ENCODE measurements at regions not wholly inside any gene's neighbourhood (a gene's known extent, or its start where the extent isn't known, plus 50 kb on each side); places are given as distances from the start of the nearest gene placed in this dataset.

DNA sequence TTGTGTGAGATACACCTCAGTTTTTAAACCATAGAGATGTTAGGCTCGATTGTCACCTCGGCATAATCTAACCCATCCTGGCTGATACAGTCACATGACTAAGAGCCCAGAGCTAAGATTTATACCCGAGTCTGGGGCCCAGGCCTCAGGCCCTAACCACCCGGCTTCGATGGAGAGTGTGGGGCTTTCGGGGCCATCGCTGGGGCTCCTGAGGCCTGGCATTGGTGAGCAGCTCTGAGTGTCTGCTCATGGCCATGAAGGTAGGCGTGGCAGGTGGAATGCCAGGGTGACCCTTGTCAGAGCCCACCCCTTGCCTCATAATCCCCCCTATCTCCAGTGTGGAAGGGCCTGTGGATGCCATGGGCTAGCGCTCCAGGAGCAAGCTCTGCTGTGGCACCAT is 164.3 kb downstream of the BMP7 start:
- Mint-ChIP-seq H3K27ac (no peak overlapping the region), H3K9me3 (peaks cover 10% of the 10 kb centered on the region; the same call in 1 of the 2 replicates), H3K27me3 (ENCODE audit: insufficient read depth) (peaks cover 26% of the 10 kb centered on the region), H3K4me3 (no peak overlapping the region), H3K36me3 (ENCODE audit: low read depth) (no peaks in the 10 kb centered on the region), H3K4me1 (ENCODE audit: low read depth) (no peaks in the 10 kb centered on the region)
- no peak for DNase-seq
- TF ChIP-seq, protein P1, sequence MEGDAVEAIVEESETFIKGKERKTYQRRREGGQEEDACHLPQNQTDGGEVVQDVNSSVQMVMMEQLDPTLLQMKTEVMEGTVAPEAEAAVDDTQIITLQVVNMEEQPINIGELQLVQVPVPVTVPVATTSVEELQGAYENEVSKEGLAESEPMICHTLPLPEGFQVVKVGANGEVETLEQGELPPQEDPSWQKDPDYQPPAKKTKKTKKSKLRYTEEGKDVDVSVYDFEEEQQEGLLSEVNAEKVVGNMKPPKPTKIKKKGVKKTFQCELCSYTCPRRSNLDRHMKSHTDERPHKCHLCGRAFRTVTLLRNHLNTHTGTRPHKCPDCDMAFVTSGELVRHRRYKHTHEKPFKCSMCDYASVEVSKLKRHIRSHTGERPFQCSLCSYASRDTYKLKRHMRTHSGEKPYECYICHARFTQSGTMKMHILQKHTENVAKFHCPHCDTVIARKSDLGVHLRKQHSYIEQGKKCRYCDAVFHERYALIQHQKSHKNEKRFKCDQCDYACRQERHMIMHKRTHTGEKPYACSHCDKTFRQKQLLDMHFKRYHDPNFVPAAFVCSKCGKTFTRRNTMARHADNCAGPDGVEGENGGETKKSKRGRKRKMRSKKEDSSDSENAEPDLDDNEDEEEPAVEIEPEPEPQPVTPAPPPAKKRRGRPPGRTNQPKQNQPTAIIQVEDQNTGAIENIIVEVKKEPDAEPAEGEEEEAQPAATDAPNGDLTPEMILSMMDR (IDR thresholded peaks at IDR 0.05) = no peak

DNA sequence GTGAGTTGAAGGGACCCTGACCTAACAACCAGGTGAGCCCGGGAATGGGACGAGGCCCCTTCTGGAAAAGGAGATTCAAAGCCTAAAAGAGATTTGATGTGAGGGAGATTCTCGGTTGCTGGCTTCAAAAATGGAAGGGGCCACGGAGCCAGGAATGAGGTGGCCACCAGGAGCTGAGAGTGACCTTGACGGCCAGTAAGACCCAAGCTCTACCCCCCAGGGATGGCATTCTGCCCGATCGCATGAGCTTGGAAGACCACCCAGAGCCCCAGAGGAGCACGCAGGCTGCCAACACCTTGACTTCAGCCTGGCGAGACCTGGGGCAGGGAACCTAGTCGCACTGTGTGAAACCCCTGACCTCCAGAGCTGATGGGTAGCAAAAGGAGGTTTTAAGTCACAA is 163.9 kb downstream of the BMP7 start:
- TF ChIP-seq, protein P1 (IDR thresholded peaks at IDR 0.05) = no peak
- H3K9me3 Mint-ChIP-seq = peaks cover 10% of the 10 kb centered on the region; the same call in 1 of the 2 replicates
- no peak for DNase-seq
- H3K36me3 Mint-ChIP-seq (ENCODE audit: low read depth) = no peaks in the 10 kb centered on the region
- no peak overlapping the region for H3K4me3 Mint-ChIP-seq
- H3K27me3 Mint-ChIP-seq (ENCODE audit: insufficient read depth) = peaks cover 25% of the 10 kb centered on the region
- H3K4me1 Mint-ChIP-seq (ENCODE audit: low read depth) = no peaks in the 10 kb centered on the region
- H3K27ac Mint-ChIP-seq = no peak overlapping the region

DNA sequence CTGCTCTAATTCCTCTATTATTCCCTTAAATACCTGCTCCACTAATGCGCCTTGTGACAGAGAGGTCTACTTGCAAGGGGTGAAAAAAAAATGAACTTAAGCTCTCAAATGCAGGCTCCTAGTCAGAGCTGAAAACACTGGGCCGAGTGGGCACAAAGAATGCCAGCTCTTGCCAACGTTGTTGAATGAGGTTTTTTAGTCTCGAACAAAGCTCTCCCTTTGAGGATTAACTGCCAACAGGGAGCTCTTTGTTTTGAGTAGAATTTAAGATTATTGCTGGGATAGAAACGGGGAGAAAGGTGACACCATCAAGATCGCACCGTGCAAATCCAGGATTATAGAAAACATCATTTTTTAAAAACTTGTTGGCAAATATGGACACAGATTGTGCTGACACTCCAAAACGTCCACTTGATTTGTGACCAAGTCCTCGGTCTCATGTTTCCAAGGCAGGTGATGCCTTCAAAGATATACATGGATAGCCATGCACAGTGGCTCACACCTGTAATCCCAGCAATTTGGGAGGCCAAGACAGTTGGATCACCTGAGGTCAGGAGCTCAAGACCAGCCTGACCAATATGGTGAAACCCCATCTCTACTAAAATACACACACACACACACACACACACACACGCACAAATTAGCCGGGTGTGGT is 163.2 kb downstream of the BMP7 start:
- no peaks in the 10 kb centered on the region for H3K36me3 Mint-ChIP-seq (ENCODE audit: low read depth)
- TF ChIP-seq, protein P1 (IDR thresholded peaks at IDR 0.05) = no peak
- no peak for DNase-seq
- no peaks in the 10 kb centered on the region for H3K4me1 Mint-ChIP-seq (ENCODE audit: low read depth)
- peaks cover 23% of the 10 kb centered on the region for H3K27me3 Mint-ChIP-seq (ENCODE audit: insufficient read depth)
- no peak overlapping the region for H3K4me3 Mint-ChIP-seq
- H3K9me3 Mint-ChIP-seq = peaks cover 10% of the 10 kb centered on the region; the same call in 1 of the 2 replicates
- H3K27ac Mint-ChIP-seq = no peak overlapping the region

DNA sequence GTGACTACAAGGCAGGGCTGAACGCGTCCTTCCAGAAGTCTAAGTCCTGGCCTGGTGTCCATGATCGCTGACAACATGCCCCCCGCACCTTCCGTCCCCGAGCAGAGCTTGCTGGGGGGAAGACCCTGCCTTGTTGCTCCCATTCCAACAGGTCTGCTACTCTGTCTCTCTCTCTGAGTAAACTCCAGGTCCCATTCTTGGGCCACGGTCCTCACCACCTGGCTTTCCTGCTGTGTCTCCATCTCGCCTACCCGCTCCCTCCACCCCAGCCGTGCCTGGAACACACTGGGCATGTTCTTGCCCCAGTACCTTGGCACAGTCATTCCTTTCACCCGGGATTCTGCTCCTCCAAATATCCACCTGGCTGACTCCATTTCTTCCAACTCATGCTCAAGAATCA is 162.3 kb downstream of the BMP7 start:
- peaks cover 10% of the 10 kb centered on the region; the same call in 1 of the 2 replicates for H3K9me3 Mint-ChIP-seq
- TF ChIP-seq, protein P1 (IDR thresholded peaks at IDR 0.05) = no peak
- H3K27me3 Mint-ChIP-seq (ENCODE audit: insufficient read depth) = peaks cover 26% of the 10 kb centered on the region
- no peak overlapping the region for H3K4me3 Mint-ChIP-seq
- no peak for DNase-seq
- no peaks in the 10 kb centered on the region for H3K4me1 Mint-ChIP-seq (ENCODE audit: low read depth)
- H3K27ac Mint-ChIP-seq = no peak overlapping the region
- no peaks in the 10 kb centered on the region for H3K36me3 Mint-ChIP-seq (ENCODE audit: low read depth)

DNA sequence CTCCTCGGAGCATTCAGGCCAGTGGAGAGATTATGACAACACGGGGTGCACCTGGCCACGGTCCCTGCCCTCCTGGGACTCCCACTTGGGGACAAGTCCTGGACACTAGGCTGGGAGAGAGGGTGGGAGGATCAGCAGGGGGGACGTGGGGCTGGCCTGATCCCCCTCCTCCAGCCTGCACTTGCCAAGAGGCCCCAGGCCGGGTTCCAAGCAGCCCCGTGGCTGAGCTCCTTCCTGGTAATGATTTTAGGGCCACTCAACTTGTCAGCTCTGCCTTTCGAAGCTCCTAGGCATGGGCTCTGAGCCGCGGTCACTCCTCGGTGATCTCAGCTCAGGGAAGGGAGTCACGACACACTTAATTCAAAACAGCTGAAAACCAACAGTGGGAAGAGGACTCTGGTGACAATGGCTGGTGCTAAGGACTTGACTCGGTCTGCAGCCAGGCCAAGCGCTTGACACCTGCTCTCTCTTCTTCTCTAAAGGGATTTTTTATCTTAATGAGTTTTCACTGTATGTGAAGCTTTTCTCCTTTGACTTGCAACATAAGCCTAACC is 161.7 kb downstream of the BMP7 start:
- Mint-ChIP-seq H3K4me3 (no peak overlapping the region), H3K4me1 (ENCODE audit: low read depth) (no peaks in the 10 kb centered on the region), H3K27me3 (ENCODE audit: insufficient read depth) (peaks cover 30% of the 10 kb centered on the region), H3K36me3 (ENCODE audit: low read depth) (no peaks in the 10 kb centered on the region), H3K9me3 (peaks cover 10% of the 10 kb centered on the region; the same call in 1 of the 2 replicates), H3K27ac (no peak overlapping the region)
- no peak for DNase-seq
- TF ChIP-seq, protein P1 (IDR thresholded peaks at IDR 0.05) = no peak

Data from HFFc6 (cell line).